Cardiac fibroblast (primary cell): ENCODE measurements at regions not wholly inside any gene's neighbourhood (a gene's known extent, or its start where the extent isn't known, plus 50 kb on each side); places are given as distances from the start of the nearest gene placed in this dataset.
"Not testable (repeated sequence)": the region's sequence is repeated elsewhere in the genome, so short reads cannot be mapped to it uniquely, and the experiment has no call there.

Experiments used
- DNase-seq, 2 donors: peaks; one replicate each; pipeline versions ENCODE4 v3.0.0 to v3.0.0-alpha.2; 2010; ENCODE audit warnings: low read depth in 2 of 2
- H3K4me3 ChIP-seq, 2 donors: replicated peaks in 1 of 2; 1 replicate in 1 of 2; 2 replicates in 1 of 2; pipeline ENCODE4 v1.5.1; 2011; ENCODE audit warnings: low read depth in 2 of 2, low read length in 2 of 2, mild to moderate bottlenecking in 2 of 2, moderate library complexity in 1 of 2
- TF ChIP-seq, protein P1 (sequence below): IDR thresholded peaks from one replicate; pipeline ENCODE4 v1.5.1; 2011; ENCODE audit warnings: low read depth, mild to moderate bottlenecking, low read length, inconsistent platforms

DNA sequence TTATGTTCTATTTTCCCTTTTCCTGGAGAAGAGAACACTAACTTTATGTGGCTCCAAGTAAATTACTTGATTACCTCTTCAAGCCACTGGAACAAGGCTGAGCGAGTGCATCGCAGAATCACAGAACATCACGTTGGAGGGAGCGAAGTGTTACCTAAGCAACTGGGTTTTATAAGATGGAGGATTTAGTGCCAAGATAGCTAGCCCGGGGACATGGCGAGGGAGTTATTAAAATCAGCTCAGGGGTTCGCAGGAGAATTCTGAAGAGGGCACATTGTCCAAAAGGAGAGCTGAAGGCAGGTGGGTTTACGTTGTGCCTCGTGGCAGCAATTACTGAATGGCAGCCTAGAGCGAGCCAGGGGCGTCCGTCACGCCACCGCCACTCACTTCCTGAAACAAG is 563.2 kb upstream of the ADAMTS16 start:
- TF ChIP-seq, protein P1, sequence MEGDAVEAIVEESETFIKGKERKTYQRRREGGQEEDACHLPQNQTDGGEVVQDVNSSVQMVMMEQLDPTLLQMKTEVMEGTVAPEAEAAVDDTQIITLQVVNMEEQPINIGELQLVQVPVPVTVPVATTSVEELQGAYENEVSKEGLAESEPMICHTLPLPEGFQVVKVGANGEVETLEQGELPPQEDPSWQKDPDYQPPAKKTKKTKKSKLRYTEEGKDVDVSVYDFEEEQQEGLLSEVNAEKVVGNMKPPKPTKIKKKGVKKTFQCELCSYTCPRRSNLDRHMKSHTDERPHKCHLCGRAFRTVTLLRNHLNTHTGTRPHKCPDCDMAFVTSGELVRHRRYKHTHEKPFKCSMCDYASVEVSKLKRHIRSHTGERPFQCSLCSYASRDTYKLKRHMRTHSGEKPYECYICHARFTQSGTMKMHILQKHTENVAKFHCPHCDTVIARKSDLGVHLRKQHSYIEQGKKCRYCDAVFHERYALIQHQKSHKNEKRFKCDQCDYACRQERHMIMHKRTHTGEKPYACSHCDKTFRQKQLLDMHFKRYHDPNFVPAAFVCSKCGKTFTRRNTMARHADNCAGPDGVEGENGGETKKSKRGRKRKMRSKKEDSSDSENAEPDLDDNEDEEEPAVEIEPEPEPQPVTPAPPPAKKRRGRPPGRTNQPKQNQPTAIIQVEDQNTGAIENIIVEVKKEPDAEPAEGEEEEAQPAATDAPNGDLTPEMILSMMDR = no peak
- H3K4me3 ChIP-seq = no peak overlapping the region
- DNase-seq = no peak

DNA sequence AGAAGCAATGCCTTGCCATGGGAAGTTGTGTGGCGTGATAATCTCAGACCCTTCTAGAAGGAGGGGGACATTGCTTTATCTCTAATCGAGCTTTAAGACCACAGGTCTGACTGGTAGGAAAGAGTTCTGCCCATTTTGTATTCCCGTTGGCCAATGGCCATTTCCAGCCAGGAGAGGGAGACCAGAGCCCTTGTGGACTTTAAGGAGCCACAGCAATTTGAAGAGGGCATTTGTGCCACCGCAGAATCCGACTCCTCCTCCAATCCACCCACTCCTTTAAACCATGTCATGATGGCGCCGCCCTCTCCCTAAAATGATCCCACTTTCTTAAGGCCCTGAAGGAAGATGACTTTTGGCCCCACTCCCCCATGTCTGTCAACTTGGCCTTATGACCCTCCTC is 560.5 kb upstream of the ADAMTS16 start:
- H3K4me3 ChIP-seq = no peak overlapping the region
- TF ChIP-seq, protein P1 = no peak
- DNase-seq = no peak

DNA sequence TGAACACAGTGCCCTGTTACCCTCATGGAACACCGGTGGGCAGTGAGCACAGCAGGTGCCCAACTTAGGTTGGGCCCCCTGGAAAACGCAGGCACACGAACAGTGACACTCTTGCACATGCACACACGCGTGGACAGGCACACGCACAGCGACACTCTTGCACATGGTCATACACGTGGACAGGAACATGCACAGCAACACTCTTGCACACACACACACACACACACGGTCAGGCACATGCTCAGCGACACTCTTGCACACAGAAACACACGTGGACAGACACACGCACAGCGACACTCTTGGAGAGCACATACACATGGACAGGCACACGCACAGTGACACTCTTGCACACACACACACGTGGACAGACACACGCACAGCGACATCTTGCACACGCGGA is 559.4 kb upstream of the ADAMTS16 start:
- H3K4me3 ChIP-seq = no peak overlapping the region
- no peak for DNase-seq
- TF ChIP-seq, protein P1 = no peak

DNA sequence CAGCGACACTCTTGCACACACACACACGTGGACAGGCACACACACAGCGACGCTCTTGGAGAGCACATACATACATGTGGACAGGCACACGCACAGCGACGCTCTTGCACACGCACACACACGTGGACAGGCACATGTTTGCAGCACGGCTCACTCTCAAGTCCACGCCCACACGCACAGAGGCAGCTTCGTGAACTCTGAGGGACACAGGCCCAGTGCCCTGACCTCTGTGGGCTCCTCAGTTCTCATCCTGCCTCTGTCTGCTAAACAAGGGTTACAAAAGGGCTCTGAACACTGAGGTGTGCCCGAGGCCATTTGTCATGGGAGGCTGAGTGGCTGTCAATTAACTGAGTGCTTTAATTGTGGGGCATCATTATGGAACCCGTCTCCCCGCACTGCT is 558.8 kb upstream of the ADAMTS16 start:
- DNase-seq = no peak
- TF ChIP-seq, protein P1 = no peak
- H3K4me3 ChIP-seq = no peak overlapping the region

DNA sequence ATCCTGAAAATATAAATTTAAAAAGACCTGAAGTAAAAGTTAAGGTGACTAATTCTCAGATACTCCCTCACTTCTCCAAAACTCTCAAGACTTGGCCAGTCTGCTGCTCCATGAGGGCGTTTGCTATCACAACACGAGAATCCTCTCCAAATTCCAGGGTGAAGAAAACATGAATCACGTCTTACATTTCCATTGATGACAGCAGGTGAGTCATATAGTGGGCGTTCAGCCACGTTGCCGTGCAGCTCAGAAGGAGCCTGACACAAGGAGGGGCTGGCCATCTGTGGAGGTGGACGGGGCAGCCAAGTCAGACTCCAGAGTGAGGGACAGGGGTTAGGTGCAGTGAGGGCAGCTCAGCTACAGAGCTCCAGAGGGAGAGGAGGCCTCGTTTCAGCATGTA is 555.1 kb upstream of the ADAMTS16 start:
- TF ChIP-seq, protein P1 = no peak
- no peak overlapping the region for H3K4me3 ChIP-seq
- DNase-seq = peak in 1 of 2 donors; percentile 43

DNA sequence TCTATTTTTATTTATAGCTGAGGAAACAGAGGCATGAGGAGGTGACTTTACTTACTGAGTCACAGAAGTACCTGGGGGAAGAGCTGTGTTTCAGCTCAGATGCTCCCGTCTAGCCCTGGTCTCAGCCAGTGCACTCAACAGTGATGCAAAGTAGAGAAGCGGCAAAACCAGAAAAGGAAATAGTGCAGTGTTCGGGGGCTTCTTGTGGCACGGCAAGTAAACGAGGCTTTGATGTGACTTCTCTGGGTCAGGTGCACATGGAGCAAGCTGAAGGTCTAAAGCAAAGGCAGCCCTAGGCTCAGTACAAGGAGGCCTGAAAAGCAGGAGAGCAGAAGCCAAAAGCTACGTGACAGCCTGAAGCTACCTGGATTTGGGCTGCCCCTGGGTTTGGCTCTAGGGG is 526.7 kb upstream of the ADAMTS16 start:
- no peak overlapping the region for H3K4me3 ChIP-seq
- no peak for DNase-seq
- TF ChIP-seq, protein P1 = no peak

DNA sequence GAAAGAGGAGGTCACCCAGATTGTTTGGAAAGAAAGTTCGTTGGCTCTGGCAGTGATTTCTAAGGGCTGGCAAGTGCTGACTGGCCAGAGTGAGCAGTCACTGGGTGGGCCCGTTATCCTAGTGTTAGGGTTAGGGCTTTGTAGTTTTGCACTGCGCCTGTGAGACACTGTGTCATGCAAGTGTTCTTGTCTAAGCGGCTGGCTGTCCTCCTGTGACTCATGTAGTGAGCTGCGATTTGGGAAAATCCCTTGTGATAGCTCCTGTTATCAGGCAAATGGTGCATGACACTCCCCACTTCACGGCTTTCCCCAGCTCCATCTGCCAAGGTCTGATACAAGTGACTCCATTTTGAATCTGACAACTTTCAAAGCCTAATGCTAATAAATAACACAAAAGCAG is 526.0 kb upstream of the ADAMTS16 start:
- no peak for DNase-seq
- TF ChIP-seq, protein P1 = no peak
- no peak overlapping the region for H3K4me3 ChIP-seq

DNA sequence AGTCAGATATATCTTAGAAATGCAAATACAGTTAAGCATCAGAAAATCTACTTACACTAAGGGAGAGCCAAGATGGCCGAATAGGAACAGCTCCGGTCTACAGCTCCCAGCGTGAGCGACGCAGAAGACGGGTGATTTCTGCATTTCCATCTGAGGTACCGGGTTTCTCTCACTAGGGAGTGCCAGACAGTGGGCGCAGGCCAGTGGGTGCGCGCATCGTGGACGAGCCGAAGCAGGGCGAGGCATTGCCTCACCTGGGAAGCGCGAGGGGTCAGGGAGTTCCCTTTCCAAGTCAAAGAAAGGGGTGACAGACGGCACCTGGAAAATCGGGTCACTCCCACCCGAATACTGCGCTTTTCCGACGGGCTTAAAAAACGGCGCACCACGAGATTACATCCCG is 524.8 kb upstream of the ADAMTS16 start:
- DNase-seq, H3K4me3 ChIP-seq: not testable (repeated sequence)
